ENCODE measurements at regions not wholly inside any gene's neighbourhood (a gene's known extent, or its start where the extent isn't known, plus 50 kb on each side); places are given as distances from the start of the nearest gene placed in this dataset.

GRCh38 chr18:34126121-34126520 lies 98.6 kb downstream of the NOL4 start:
- no peak for DNase-seq
- TF ChIP-seq CTCF (IDR thresholded peaks at IDR 0.05; ENCODE audit: low read depth, low read length): no peak
- H3K27ac ChIP-seq: no peak overlapping the region
- H3K9me3 ChIP-seq (ENCODE audit: severe bottlenecking): no peaks in the 10 kb centered on the region
- no peak overlapping the region for H3K4me3 ChIP-seq (ENCODE audit: low read depth, low read length)
- H3K36me3 ChIP-seq: no peaks in the 10 kb centered on the region
- H3K27me3 ChIP-seq (ENCODE audit: insufficient read depth, low read depth, severe bottlenecking): no peaks in the 10 kb centered on the region

GRCh38 chr18:34122724-34123334 lies 101.9 kb downstream of the NOL4 start:
- no peaks in the 10 kb centered on the region for H3K27me3 ChIP-seq (ENCODE audit: insufficient read depth, low read depth, severe bottlenecking)
- no peak overlapping the region for H3K4me3 ChIP-seq (ENCODE audit: low read depth, low read length)
- H3K36me3 ChIP-seq: no peaks in the 10 kb centered on the region
- no peaks in the 10 kb centered on the region for H3K9me3 ChIP-seq (ENCODE audit: severe bottlenecking)
- peak; percentile 27 for DNase-seq
- peak; percentile 67 for TF ChIP-seq CTCF (IDR thresholded peaks at IDR 0.05; ENCODE audit: low read depth, low read length)
- H3K27ac ChIP-seq: no peak overlapping the region

- DNase-seq: no peak
- Histone ChIP-seq H3K9me3 (ENCODE audit: severe bottlenecking) (no peaks in the 10 kb centered on the region), H3K27ac (no peak overlapping the region), H3K36me3 (no peaks in the 10 kb centered on the region), H3K27me3 (ENCODE audit: insufficient read depth, low read depth, severe bottlenecking) (no peaks in the 10 kb centered on the region), H3K4me3 (ENCODE audit: low read depth, low read length) (no peak overlapping the region)
- no peak for TF ChIP-seq CTCF (IDR thresholded peaks at IDR 0.05; ENCODE audit: low read depth, low read length)
Observed at GRCh38 chr18:34121200-34121721, 103.5 kb downstream of the NOL4 start.

- no peak for TF ChIP-seq CTCF (IDR thresholded peaks at IDR 0.05; ENCODE audit: low read depth, low read length)
- Histone ChIP-seq H3K36me3 (no peaks in the 10 kb centered on the region), H3K4me3 (ENCODE audit: low read depth, low read length) (no peak overlapping the region), H3K9me3 (ENCODE audit: severe bottlenecking) (no peaks in the 10 kb centered on the region), H3K27me3 (ENCODE audit: insufficient read depth, low read depth, severe bottlenecking) (no peaks in the 10 kb centered on the region), H3K27ac (no peak overlapping the region; the same call in 1 of the 2 replicates)
- DNase-seq: no peak
Observed at GRCh38 chr18:34120294-34120693, 104.4 kb downstream of the NOL4 start.

- no peaks in the 10 kb centered on the region for H3K9me3 ChIP-seq (ENCODE audit: severe bottlenecking)
- no peaks in the 10 kb centered on the region for H3K36me3 ChIP-seq
- H3K4me3 ChIP-seq (ENCODE audit: low read depth, low read length): no peak overlapping the region
- H3K27me3 ChIP-seq (ENCODE audit: insufficient read depth, low read depth, severe bottlenecking): no peaks in the 10 kb centered on the region
- TF ChIP-seq CTCF (IDR thresholded peaks at IDR 0.05; ENCODE audit: low read depth, low read length): no peak
- H3K27ac ChIP-seq: no peak overlapping the region
- no peak for DNase-seq
Observed at GRCh38 chr18:34117319-34117718, 107.4 kb downstream of the NOL4 start.
